Stimulated activated CD4-positive, alpha-beta T cell treated with anti-CD3 and anti-CD28 coated beads, TNF-alpha, amount 100 ng/mL, for 4 hours (primary cell): ENCODE measurements at regions not wholly inside any gene's neighbourhood (a gene's known extent, or its start where the extent isn't known, plus 50 kb on each side); places are given as distances from the start of the nearest gene placed in this dataset.
"Not testable (repeated sequence)": the region's sequence is repeated elsewhere in the genome, so short reads cannot be mapped to it uniquely, and the experiment has no call there.

Experiments used
- DNase-seq, 3 experiments: peaks; one replicate each; pipeline ENCODE4 v3.0.0-alpha.2; 2020; ENCODE audit warnings: low read depth in 3 of 3

- no peak for DNase-seq
These were observed 115.8 kb upstream of the TMEM45B start for GRCh38 chr11:129699711-129700304.

- no peak for DNase-seq
These were observed 114.9 kb upstream of the TMEM45B start for GRCh38 chr11:129700701-129701100.

GRCh38 chr11:129701706-129702105 lies 113.9 kb upstream of the TMEM45B start:
- DNase-seq, result no peak

GRCh38 chr11:129702410-129703398 lies 112.9 kb upstream of the TMEM45B start:
- DNase-seq, result no peak

GRCh38 chr11:129703846-129704245 lies 111.8 kb upstream of the TMEM45B start:
- DNase-seq, result no peak

- DNase-seq, result no peak
These were observed 110.8 kb upstream of the TMEM45B start for GRCh38 chr11:129704831-129705230.

GRCh38 chr11:129705341-129705740 lies 110.3 kb upstream of the TMEM45B start:
- DNase-seq, result no peak

GRCh38 chr11:129705933-129706332 lies 109.7 kb upstream of the TMEM45B start:
- DNase-seq, result no peak

- no peak for DNase-seq
These were observed 105.7 kb upstream of the TMEM45B start for GRCh38 chr11:129709801-129710398.

- no peak for DNase-seq
These were observed 105.2 kb upstream of the TMEM45B start for GRCh38 chr11:129710423-129710822.

- no peak for DNase-seq
These were observed 103.9 kb upstream of the TMEM45B start for GRCh38 chr11:129711760-129712159.

- DNase-seq, result not testable (repeated sequence)
These were observed 103.0 kb upstream of the TMEM45B start for GRCh38 chr11:129712486-129713240.

GRCh38 chr11:129719037-129719436 lies 96.6 kb upstream of the TMEM45B start:
- no peak for DNase-seq

GRCh38 chr11:129720156-129720555 lies 95.5 kb upstream of the TMEM45B start:
- DNase-seq, result no peak

- no peak for DNase-seq
These were observed 94.7 kb upstream of the TMEM45B start for GRCh38 chr11:129720994-129721393.

- DNase-seq, result no peak
These were observed 94.0 kb upstream of the TMEM45B start for GRCh38 chr11:129721685-129722084.

- no peak for DNase-seq
These were observed 93.1 kb upstream of the TMEM45B start for GRCh38 chr11:129722529-129722928.

- DNase-seq, result no peak
These were observed 92.4 kb upstream of the TMEM45B start for GRCh38 chr11:129723146-129723760.

- no peak for DNase-seq
These were observed 91.9 kb upstream of the TMEM45B start for GRCh38 chr11:129723761-129724162.

- DNase-seq, result no peak
These were observed 90.8 kb upstream of the TMEM45B start for GRCh38 chr11:129724866-129725265.

GRCh38 chr11:129726179-129726578 lies 89.5 kb upstream of the TMEM45B start:
- DNase-seq, result no peak
